GM18870 (cell line): ENCODE measurements at regions not wholly inside any gene's neighbourhood (a gene's known extent, or its start where the extent isn't known, plus 50 kb on each side); places are given as distances from the start of the nearest gene placed in this dataset.

ENCODE experiments used
- ATAC-seq: cut with Tn5 transposase; IDR thresholded peaks from one replicate; pipeline ENCODE4 v1.9.1; 2021; ENCODE audit warnings: moderate library complexity; ENCODE audit not compliant: unreplicated experiment

DNA sequence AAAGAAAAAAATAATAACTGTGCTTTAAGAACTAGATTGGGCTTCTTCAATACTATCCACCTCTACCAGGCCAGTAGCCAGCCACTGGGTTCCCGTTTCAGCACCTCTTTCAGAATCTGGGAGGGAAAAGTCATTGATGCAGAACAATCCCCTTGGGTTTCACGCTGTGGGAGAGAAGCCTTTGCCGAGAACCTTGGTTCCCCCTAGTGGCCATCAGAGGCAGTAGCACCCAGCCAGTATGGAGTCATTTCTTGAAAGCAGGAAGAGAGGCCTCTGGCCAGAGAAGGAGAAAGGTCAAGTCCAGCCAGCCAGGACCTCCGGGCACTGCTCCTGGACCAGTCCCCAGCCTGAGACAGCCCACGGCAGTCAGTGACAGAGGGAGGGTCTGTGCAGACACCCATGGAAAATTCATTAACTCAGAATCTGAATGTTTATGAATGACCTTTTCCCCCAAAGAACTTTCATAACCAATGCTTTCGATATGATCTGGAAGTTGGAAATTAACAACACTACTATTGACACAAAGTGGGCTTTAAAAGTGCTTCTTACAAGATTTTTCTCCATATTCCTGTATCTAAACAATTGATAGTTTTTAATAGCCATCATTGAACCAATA lies 51.2 kb upstream of the CDH5 start:
- ATAC-seq = peak; percentile 95

DNA sequence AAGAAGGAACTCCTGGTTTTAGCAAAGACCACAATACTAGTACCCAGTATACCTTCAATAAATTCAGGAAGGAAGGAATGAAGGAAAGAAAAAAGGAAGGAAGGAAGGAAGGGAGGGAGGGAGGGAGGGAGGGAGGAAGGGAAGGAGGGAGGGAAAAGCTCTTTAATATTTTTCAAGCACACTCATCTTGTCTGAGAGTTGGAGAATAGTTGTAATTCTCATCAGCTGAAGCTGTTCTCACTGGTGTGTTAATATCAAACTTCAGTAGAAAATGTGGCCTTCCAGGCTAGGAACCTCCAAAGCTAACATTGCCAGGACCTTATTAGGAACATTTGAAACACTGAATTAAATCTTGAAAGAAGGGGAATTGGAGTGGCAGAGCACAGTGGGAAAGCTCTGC lies 55.2 kb upstream of the CDH5 start:
- no peak for ATAC-seq

DNA sequence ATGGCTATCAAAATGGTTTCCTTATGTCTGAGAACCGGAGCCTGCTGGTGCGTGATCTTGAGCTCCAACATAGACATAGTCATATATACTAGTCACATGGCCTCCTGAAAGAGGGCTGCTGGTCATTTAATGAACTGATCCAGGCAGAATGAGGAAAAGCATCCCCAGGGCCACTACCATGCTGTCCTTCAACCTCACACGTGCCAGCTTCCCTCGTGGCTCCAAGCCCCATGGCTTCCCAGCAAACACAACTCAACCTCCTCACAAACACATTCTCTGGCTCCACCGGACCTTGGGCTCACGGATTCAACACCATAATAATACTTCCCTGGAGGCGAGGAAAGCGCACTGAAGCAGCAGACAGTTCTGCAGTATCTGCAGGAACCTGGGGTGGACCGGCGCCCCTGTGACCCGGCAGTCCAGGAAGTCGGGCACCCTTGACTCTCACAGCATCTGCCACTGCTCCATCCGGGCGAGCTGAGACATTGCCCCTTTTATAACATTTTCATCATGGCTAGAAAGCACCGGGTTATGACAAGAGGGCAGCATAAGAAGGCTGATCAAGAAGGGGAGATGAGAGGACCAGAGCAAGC lies 57.2 kb upstream of the CDH5 start:
- ATAC-seq = no peak

DNA sequence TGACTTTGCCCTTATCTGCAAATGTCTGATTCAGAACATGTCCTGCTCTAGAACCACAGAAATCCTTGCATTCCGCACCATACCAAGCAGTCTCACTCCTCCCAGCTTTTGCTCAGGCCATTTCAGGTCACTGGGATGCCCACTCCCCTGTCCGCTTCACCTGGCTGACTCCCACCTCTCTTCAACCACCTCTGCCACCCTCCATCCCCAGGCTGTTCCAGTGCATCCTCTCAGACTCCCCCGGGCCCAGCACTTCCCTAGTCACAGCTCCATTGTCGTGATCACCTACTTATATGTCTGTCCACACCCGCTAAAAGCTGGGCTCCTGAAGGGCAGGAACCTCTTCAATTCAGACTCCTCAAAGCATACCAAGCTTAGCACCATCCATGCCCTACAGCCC lies 58.4 kb upstream of the CDH5 start:
- no peak for ATAC-seq

DNA sequence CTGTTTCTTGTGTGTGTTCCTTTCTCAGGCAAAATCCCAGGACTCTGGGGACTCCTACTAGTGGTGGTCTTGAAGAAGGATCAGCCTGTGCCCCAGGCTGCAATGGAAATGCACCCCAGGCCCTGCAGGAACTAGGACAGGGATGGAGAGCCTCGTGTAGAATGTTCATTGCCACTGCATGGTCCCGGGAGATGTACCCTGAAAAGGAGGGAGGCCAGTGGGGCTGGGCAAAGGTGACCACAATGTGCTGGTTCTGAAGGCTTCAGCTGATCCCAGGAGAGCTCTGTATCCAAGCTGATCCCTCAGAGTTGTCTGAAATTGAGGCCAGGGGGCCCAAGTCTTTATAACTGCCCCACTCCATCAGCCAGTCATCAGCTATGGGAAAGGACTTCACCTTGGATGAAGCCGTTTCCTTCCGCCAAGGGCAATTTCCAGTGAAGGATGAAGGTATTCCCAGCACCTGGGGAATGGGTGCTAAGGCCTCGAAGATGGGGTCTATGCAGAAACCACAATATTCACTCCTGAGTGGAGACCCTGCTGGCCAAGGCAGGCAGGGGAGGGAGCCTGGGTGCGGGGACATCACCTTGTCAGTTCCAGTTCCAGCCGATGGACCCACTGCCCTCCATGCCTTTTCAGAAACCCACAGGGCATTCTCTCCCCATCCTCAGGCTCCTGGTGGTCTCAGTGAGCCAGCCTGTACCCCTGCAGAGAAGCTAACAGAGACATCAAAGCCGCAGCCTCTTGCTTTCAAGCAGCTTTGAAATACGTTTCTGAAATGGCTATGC lies 59.9 kb upstream of the CDH5 start:
- no peak for ATAC-seq

DNA sequence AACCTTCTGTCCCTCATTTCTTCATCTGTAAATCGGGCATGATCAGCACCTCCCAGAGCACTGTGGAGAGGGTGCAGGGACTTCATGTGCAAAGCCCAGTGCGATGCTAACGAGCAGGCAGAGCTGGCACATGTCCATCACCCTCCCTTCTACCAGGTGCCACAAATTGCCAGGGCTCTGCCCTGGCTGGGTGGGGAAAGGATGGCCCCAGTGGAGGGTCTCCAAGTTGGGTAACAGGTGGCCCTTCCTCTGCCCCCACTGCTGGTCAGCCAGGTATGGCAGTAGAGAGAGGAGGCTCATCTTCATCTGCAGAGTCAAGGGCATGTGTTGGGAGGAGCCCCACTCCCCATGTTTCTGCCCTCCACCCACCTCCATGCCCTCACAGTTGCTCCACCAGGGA lies 61.5 kb upstream of the CDH5 start:
- no peak for ATAC-seq

DNA sequence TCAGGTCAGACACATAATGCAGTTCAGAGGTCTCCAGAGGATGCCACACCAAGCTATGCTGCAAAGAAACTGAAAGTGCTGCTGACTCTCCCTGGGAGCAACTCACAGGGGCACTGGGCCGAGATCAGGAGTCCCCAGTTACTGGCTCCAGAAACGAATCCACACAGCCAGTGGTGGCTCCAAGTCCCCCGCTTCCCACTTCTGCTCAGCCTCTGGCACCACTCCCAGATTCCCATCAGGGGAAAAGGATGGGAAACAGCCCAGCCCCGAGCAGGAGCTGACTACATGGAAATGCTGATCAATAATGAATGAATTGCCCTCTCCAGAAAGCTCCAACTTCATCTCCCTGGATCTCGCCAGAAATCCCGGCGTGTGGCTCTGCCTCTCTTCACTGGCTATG lies 62.3 kb upstream of the CDH5 start:
- ATAC-seq = no peak

DNA sequence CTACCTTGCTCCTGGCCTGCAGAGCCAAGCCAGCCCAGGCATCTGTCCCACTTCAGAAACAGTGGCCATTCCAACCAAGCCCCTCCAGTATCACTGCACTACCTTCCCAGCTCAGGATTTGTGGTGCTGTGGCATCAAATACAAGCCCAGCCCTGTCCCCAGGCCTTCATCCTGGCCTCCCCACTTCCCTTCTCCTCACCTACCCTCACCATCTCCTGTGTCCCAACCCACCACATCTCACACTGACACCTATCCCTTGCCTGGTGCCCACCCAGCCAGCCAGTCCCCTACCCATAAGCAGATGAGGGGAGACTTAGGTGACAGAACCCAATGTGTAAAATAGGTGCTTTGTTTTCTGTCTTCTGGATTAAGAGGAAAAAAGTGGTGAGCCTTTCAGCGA lies 66.0 kb upstream of the CDH5 start:
- ATAC-seq = no peak

DNA sequence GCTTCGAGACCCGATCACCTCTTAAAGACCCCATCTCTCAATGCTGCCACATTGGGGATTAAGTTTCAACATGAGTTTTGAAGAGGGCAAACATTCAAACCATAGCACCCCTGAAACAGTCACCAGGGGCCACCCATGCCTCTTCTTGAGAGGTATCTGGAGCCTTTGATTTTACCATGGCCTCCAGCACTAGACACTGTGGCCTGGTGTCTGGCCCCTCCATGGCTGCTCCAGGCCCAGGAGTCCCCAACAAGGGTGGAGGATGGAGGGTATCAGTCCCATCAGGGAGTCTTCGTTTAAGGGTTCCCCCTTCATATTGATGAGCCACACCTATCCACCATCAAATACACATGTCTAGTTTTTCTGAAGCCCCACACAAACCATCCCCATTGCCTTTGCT lies 66.5 kb upstream of the CDH5 start:
- ATAC-seq = no peak

DNA sequence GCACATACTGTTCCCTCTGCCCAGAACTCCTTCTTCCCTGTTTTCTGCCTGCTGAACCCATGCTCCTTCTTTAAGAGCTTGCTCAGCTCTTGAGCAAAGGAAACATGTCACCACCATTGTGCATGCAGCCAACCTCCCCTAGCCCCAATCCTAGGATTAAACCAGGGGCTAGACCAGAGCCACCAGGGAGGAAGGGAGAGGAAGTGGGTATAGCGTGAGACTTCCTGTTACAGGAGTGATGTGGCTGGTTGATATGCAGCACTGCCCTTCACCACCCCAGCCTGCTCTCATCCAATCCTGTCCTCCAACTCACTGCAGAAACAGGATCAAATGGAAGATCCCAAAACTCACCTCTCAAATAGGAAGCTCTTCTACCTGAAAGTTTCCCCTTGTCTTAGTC lies 67.1 kb upstream of the CDH5 start:
- no peak for ATAC-seq

DNA sequence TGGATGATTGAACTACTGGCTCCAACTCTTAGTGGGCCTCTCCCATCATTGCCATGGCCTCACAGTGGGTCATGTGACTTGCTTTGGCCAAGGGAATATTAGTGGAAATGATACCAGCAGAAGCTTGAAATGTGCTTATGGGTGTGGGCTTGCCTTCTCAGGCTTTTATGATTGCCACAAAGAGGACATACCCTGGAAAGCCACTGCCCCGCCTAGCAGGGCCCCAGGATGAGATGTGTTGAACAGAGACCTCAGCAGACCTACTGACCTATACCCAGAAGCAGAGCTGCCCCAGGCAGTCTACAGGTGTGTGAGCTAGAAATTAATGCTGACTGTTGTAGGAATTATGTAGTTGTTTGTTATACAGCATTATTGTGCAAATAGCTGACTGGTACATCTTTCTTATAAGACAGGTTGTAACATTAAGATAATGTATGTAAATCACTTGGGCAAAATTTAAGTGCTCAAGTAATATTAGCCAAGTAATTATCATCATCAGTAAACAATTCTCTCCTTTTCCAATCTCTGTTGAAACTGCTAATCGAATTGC lies 67.8 kb upstream of the CDH5 start:
- no peak for ATAC-seq

DNA sequence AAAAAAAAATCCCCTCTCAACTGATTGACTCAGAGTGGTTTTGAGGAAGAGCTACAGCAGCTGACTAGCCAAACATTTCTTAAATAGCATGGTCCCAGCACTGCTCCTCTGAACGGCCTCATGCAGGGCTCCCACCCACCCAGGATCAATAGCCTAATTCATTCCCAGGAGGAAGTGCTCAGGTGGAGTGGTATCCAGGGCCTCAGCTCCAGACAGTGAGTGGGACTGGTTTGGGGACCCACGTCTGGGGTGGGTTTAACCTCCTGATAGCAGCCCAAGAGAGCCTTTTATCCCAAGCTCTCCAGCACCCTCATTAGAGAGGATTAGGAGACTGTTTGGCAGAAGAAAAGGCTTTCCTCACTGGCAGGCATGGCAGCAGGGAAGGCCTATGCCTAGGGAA lies 68.5 kb upstream of the CDH5 start:
- ATAC-seq = no peak

DNA sequence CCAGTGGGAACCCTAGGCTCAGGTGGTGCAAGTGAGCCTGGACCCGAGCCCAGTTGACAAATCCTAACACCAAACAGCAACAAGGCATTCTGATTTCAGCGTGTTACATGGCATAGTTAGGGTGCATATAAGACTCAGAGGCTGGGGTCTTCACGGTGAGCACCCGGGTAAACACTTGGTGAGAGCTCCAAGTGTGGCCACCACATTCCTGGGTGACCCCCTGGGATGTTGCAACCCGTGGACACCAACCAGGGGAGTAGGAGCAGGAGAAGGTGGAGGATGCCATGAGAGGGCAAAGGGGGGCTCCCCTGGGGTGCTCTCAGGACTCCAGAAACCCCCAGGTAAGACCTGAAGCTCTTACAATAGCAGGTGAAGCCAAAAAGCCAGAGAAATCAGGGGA lies 69.9 kb upstream of the CDH5 start:
- ATAC-seq = no peak

DNA sequence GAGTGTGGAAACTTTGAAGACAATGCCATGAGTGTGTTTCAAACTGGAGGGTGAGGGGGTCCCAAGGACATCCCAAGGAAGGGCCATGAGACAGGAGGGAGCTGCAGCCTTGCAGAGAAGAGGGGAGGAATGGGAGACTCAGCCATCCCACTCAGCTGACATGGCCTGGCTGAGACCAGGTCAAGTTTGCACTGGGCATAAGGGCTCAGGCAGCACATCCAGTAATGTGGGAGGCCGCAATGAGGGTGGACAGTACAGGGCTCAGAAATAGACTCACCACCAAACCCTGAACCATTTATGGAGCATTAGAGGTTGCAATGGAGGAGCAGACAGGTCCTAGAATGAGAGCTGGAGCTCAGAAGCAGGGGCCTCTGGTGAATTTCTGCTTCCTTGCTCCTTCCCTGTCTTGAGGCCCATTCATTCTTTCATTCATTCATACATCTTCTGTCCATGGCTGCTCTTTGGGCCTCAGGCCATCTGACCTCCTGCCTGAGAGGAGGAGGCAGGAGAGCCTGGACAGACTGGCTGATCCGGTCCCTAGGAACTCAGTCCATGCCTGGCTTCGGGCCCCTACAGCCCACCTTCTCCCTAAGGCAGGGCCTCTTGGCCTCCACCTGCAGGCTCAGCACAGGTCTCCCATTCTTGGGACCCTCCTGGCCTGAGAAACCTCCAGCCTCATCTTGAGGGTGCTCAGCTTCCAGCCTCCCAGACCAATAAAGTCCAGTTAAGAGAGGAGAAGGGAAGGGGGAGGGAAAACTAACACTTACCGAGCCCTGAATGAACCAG lies 70.5 kb upstream of the CDH5 start:
- ATAC-seq = no peak

DNA sequence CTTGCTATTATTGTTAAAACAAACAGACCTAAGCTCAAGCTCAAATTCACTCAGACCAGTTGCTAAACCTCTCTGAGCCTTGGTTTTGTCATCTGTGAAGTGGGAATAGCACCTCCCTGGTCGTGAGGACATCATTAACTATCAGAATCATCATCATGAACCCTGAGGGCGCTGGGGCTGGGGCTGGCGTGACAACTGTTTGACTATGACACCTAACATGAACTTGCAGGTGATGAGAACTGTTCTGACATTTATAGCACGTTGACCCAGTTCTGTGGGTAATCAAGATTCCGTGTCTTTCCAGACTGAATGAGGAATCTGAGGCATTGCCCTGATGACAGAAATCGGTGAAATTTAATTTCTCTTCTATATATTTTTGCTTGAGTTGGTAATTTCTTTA lies 71.3 kb upstream of the CDH5 start:
- ATAC-seq = no peak

DNA sequence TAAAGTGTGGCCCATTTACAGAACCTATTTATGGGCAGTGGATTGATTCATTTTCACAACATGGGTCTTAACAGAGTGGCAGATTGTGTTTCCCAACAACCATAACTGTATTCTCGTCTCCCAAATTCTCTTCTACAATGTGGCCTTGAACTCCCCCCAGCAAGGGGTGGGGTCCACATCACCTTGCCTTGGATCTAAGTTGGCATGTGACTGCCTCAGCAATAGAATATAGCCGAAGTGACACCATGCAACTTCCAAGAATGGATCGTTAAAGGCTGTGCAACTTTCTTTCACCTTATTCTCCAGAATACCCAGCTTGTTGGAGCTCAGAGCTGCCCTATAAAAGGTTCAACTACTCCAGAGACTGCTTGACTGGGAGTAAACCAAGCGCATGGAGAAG lies 72.0 kb upstream of the CDH5 start:
- ATAC-seq = no peak

DNA sequence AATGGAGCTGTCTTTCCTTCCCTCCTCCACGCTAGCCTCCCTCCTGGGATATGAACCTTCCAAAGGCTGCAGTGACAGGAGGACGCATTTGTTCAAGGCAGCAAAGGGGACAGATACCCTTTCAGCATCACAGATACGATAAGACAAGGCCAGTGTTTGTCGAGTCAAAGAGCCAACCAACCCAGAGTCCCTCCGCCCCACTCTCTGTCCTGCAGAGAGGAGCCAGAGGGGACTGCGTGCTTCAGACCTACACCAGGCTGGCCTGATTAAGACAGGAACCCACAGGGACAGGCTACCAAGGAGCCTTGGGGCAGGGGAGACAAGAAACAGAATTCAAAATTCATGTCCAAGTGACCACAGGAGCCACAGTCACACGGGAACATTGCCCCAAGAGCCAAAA lies 72.6 kb upstream of the CDH5 start:
- no peak for ATAC-seq

DNA sequence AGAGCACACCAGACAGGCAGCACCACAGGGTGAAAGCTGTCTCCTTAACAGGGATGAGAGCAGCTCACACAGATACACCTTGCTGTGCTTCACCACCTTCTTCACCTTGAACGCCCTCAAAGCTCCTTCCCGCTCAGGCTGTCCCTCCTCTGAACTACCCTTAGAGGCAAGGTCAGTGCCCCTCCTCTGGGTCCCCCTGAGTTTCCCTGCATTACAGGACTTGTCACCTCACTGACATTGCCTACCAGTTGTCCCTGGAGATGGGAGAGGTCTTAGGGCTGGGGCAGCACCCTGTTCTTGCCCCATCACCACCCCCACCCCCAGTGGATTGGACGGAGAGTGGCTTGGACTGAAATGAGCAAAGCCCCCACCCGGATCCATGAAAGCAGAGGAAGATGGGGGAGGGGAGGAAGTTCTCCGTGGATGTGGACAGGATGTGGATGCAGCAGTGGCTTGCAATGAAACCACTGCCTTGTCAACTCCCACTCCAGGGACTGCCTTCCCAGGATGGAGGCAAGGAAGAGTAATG lies 73.2 kb upstream of the CDH5 start:
- no peak for ATAC-seq

DNA sequence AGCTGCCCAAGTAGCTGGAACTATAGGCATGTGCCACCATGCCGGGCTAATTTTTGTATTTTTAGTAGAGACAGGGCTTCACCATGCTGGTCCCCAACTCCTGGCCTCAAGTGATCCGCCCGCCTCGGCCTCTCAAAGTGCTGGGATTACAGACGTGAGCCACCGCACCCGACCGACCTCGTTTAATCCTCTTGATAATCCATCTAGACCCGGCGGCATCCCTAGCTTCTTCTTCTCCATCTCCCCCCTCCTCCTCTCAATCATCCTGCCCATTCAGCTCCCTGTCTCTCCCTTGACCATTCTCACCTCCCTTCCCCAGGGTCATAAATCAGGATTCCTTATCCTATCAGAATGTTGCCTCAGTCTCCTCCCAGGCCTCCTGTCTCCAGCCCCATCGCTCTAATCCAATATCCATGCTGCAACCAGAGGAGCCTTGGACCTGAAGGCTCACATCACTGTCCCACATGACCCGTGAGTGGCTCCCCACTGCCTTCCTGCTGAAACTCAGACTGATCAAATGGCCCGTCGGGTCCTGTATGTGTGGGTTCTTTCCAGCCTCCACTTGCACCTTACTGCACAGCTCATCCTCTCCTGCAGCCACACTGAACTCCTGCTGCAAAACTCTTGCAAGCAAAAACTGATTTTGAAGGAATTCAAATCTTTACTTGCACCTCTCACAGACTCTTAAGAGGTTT lies 74.1 kb upstream of the CDH5 start:
- no peak for ATAC-seq

DNA sequence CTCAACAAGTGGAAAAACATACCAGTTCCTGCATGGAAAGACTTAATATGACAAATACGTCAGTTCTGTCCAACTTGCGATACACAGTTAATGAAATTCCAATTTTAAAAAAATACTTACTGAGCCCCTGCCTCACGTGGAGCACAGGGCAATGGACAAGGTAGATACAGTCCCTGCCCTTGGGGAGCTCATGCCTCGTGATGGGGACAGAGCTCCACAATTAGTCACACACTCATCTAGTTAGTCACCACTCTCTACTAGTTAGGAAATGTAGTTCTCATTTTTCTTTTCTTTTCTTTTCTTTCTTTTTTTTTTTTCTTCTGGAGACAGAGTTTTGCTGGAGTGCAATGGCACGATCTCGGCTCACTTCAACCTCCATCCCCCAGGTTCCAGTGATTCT lies 74.7 kb upstream of the CDH5 start:
- no peak for ATAC-seq

DNA sequence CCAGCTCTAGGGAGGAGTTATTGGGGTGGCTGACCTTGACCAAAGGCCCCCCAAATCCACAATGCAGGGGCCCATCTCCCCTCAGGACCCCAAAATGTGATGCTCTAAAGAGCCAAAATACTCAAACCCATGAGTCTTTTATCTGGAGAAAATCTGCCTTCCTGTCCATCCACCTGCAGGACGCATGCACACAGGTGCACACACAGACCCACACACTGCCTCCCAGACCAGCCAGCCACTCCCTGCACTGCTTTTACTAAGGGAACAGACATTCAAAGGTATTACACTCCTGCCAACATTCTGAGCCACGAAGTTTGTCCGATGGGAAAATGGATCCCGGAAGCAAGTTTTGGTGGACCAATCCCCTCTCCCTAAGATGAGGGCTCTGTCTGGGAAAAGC lies 76.1 kb upstream of the CDH5 start:
- ATAC-seq = no peak
